HG03520 (cell line): ENCODE measurements at regions not wholly inside any gene's neighbourhood (a gene's known extent, or its start where the extent isn't known, plus 50 kb on each side); places are given as distances from the start of the nearest gene placed in this dataset.
"Not testable (repeated sequence)": the region's sequence is repeated elsewhere in the genome, so short reads cannot be mapped to it uniquely, and the experiment has no call there.

Experiments
- ATAC-seq: cut with Tn5 transposase; IDR thresholded peaks from one replicate; pipeline ENCODE4 v1.9.1; 2021; ENCODE audit warnings: mild to moderate bottlenecking, moderate library complexity; ENCODE audit not compliant: unreplicated experiment

- ATAC-seq: no peak
Observed at GRCh38 chr6:27178860-27179259, 68.6 kb upstream of the PRSS16 start.

DNA sequence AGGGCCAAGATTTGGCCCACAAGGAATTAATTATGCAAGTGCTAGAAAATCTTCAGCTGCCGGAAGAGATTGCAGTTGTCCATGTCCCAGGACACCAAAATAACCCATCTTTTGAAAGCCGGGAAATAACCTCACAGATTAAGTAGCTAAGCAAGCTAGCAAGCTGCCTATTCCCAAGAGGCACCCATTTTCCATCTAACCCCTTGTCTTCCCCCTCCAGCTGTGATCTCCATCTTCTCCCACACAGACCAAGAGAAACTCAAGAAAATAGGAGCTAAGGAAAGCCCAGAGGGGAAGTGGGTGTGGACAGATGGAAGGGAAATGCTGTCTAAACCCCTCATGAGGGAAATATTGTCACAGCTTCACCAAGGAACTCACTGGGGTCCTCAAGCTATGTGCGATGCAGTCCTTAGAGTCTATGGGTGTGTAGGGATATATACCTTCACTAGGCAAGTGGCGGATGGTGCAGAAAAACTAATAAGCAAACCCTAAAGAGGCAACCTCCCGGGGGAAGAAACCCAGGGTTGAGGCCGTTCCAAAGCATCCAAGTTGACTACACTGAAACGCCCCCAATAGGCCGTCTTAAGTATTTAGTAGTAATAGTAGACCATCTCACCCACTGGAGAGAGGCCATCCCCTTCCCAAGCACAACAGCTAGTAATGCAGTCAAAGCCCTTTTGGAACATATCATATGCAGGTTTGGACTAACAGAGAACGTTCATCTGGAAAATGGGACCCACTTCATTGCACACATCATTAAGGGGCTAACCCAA, 64.3 kb upstream of the PRSS16 start:
- ATAC-seq: no peak

GRCh38 chr6:27187231-27188060, 60.1 kb upstream of the PRSS16 start:
- ATAC-seq: no peak

- peak; percentile 73 for ATAC-seq
Observed at GRCh38 chr6:27188061-27188884, 59.2 kb upstream of the PRSS16 start.

DNA sequence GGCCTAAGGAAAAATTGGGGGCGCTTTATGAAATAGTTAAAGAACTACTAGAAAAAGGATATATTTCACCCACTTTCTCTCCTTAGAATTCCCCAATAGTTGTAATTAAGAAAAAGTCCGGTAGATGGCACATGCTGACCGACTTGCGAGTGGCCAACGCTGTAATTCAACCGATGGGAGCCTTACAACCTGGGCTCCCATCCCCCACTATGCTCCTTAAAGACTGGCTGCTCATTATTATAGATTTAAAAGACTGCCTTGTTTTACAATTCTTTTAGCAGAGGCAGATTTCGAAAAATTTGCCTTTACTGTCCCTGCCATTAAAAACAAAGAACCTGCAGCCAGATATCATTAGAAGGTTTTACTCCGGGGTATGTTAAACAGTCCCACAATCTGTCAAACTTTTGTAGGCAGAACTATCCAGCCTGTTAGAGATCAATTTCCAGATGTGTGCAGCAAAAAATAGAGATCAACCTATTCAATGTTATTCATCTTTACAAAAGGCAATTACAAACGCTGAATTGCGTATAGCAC, 58.5 kb upstream of the PRSS16 start:
- peak; percentile 44 for ATAC-seq

- ATAC-seq: no peak
Observed at GRCh38 chr6:27190126-27190525, 57.4 kb upstream of the PRSS16 start.

GRCh38 chr6:27194453-27194852, 53.0 kb upstream of the PRSS16 start:
- ATAC-seq: not testable (repeated sequence)

- not testable (repeated sequence) for ATAC-seq
Observed at GRCh38 chr6:27195547-27195946, 52.0 kb upstream of the PRSS16 start.
